Inflammatory macrophage treated with lipopolysaccharide for 1 hour (primary cell): ENCODE measurements at regions not wholly inside any gene's neighbourhood (a gene's known extent, or its start where the extent isn't known, plus 50 kb on each side); places are given as distances from the start of the nearest gene placed in this dataset.
"Not testable (repeated sequence)": the region's sequence is repeated elsewhere in the genome, so short reads cannot be mapped to it uniquely, and the experiment has no call there.

ENCODE experiments used
- DNase-seq, 2 donors: peaks; one replicate each; pipeline ENCODE4 v3.0.0-alpha.2; 2020 to 2022

- DNase-seq: no peak
These were observed 58.6 kb upstream of the CNTNAP2 start for GRCh38 chr7:146057958-146058357.

DNA sequence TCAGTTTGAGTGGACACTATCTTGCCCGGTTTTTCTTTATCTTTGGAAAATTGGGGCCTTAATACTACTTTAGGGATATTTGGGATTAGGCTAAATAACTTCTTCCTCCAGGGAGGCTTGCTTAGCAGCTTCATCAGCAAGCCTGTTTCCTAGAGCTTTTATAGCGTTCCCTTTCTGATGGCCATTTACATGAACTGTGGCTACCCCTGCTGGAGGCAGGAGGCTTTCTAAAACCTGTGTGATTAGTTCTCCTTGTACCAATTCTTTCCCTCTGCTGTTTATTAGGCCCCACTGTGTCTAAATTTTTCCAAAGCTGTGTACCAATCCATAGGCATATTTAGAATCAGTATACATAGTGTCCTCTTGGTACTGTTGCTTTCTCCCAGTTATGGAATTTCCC lies 61.7 kb upstream of the CNTNAP2 start:
- no peak for DNase-seq

GRCh38 chr7:146053492-146053891 lies 63.1 kb upstream of the CNTNAP2 start:
- DNase-seq: no peak

GRCh38 chr7:146043310-146043709 lies 73.3 kb upstream of the CNTNAP2 start:
- DNase-seq: not testable (repeated sequence)

GRCh38 chr7:146028251-146028750 lies 88.3 kb upstream of the CNTNAP2 start:
- DNase-seq: no peak

DNA sequence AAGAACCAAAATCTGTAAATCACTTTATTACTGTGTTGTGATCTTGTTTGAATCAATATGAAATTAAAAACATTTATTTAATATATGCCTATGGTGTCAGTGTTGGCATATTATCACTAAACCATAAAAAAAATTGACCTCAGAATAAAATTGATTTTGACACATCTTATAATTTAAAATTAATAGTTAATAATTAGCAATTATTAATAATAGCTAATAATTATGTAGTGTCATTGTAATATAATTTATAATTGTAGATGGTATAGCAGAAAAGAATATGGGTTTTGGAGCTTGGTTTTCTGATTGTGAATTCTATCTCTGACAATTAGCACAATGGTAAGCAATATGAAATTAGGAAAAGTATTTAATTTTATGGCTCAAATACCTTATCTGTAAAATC lies 89.4 kb upstream of the CNTNAP2 start:
- no peak for DNase-seq

GRCh38 chr7:146022776-146023175 lies 93.8 kb upstream of the CNTNAP2 start:
- DNase-seq: no peak

DNA sequence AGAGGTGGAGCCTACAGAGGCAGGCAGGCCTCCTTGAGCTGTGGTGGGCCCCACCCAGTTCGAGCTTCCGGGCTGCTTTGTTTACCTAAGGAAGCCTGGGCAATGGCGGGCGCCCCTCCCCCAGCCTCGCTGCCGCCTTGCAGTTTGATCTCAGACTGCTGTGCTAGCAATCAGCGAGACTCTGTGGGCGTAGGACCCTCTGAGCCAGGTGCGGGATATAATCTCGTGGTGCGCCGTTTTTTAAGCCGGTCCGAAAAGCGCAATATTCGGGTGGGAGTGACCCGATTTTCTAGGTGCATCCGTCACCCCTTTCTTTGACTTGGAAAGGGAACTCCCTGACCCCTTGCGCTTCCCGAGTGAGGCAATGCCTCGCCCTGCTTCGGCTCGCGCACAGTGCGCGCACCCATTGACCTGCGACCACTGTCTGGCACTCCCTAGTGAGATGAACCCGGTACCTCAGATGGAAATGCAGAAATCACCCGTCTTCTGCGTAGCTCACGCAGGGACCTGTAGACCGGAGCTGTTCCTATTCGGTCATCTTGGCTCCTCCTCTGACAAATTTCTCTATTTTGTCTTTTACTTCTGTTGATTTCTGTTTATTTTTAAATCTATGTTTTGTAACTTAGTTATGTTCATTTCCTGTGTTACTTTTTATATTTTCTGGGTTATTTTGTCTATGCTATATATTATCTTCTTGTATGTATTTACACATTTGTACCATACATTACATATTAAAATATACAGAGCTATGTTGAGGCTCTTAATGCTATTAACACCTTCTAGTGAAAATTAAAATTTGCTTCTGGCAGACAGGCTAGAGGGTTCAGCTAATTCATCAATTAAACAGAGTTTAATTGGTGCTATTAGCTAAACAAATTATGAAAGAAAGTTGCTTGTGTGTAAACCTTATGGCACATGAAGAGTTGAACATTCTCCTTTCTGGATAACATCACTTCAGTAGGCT lies 97.3 kb upstream of the CNTNAP2 start:
- DNase-seq: not testable (repeated sequence)

DNA sequence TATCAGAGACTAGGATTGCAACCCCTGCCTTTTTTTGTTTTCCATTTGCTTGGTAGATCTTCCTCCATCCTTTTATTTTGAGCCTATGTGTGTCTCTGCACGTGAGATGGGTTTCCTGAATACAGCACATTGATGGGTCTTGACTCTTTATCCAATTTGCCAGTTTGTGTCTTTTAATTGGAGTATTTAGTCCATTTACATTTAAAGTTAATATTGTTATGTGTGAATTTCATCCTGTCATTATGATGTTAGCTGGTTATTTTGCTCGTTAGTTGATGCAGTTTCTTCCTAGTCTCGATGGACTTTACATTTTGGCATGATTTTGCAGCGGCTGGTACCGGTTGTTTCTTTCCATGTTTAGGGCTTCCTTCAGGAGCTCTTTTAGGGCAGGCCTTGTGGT lies 99.2 kb upstream of the CNTNAP2 start:
- not testable (repeated sequence) for DNase-seq

DNA sequence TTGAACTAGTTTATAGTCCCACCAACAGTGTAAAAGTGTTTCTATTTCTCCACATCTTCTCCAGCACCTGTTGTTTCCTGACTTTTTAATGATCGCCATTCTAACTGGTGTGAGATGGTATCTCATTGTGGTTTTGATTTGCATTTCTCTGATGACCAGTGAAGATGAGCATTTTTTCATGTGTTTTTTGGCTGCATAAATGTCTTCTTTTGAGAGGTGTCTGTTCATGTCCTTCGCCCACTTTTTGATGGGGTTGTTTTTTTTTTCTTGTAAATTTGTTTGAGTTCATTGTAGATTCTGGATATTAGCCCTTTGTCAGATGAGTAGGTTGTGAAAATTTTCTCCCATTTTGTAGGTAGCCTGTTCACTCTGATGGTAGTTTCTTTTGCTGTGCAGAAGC lies 102.4 kb upstream of the CNTNAP2 start:
- not testable (repeated sequence) for DNase-seq

DNA sequence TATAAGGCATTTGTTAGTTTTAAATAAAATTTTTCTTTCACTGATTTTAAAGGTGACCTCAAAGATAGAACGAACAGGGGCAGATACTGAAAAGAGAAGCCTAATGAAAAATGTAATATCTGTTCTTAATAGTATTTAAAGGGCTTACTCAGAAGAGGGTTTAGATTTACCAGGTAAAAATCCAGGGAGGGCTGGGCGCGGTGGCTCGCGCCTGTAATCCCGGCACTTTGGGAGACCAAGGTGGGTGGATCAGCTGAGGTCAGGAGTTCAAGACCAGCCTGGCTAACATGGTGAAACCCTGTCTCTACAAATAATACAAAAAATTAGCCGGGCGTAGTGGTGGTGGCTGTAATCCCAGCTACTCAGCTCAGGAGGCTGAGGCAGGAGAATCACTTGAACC lies 108.3 kb upstream of the CNTNAP2 start:
- DNase-seq: no peak

GRCh38 chr7:146004805-146005204 lies 111.8 kb upstream of the CNTNAP2 start:
- DNase-seq: no peak

DNA sequence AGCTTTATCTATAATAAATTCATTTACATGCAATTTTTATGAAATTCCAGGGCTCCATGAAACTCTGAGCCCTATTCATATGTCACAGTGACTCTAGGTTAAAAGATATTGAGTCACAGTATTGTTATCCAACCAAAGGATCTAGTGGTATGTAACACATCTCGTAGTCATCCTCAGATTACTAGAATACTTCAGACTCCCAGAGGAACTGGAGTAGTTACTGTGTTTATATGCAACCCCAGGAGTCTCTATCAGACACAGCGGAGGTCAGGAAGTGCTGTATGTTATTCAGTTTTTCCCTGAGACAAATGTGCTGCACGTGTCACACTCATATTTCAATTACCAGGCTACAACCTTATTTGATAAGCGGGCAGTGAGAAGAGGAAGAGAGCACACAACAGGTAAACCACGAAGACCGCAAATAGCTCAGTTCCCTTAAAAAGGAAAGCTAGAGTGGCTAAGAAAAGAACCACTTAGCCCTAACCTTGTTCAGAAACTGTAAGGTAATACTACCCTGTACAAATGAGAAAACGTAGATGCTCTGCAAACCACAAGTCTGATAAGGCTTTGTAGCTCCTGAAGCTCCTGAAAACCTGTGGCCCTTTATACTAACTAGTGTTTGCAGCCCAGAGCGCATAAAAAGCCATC lies 114.0 kb upstream of the CNTNAP2 start:
- no peak for DNase-seq

DNA sequence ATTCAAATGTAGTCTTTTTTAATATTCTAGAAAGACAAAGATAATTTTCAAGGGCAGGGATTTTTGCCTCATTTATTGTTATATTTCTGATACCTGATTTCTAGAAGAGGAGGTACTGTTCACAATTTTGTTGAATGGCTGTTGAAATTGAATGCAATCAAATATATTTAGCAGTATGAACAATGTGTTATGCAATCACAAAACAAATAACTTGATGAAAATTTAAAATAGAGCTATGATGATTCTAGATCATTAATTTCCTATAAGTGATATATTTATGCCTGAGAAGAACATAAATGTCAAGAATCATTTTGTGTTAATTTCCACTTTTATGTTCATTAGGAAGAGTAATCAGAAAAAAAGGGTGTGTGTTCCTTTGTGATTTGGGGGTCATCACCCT lies 114.6 kb upstream of the CNTNAP2 start:
- no peak for DNase-seq

DNA sequence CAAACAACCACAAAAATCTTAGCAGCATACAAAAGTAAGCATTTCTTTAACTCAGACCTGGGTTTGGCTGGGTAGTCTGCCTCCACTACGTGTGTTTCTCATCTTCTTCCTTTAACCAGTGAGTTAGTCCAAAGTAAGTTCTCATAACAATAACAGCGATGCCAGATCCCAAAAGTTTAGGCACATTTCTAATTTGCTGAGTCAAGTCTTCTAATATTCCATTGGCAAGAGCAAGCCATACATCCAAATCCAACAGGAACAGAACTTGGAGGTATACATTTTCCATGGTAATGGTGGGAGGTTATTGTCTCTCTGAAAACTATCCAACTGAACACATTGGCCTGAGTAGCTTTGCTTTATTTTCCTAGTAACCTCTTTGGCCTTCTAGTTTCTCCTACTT lies 115.7 kb upstream of the CNTNAP2 start:
- DNase-seq: no peak

GRCh38 chr7:145989469-145989868 lies 127.1 kb upstream of the CNTNAP2 start:
- DNase-seq: no peak

- no peak for DNase-seq
These were observed 130.2 kb upstream of the CNTNAP2 start for GRCh38 chr7:145986248-145986874.

GRCh38 chr7:145978769-145979168 lies 137.8 kb upstream of the CNTNAP2 start:
- DNase-seq: no peak

GRCh38 chr7:145959981-145960380 lies 156.6 kb upstream of the CNTNAP2 start:
- no peak for DNase-seq

DNA sequence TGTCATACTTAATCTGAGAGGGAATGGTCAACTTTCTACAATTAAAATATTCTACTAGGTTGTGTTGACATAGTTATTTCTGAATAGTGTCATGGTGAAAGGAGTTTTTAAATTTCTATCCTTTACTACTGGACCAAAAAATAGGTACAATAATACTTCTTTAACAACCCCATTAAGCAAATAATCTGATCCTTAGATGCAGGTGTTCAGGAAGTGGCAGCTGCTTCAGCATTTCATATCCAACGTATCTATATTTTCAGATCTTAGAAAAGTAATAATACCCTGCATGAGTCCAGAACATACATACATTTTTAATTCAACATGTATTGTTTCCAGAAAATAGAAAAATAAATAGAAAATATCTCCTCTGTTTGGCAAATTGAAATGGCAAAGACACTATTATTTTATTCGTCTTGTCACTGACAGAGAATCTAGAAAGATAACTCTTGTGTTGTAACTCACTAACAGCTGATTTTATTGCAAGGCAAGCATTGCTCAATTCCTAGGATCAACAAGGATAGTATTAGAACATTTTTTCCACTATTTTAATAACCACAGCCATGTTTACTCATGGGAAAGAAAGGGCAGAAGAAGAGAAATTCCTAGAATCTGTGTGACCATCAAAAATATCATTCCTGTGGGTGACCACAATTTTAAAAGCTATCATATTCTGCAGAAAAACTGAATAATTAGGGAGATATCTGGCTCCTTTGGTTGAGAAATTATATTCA lies 159.3 kb upstream of the CNTNAP2 start:
- DNase-seq: no peak

- DNase-seq: no peak
These were observed 165.0 kb upstream of the CNTNAP2 start for GRCh38 chr7:145951566-145951965.

DNA sequence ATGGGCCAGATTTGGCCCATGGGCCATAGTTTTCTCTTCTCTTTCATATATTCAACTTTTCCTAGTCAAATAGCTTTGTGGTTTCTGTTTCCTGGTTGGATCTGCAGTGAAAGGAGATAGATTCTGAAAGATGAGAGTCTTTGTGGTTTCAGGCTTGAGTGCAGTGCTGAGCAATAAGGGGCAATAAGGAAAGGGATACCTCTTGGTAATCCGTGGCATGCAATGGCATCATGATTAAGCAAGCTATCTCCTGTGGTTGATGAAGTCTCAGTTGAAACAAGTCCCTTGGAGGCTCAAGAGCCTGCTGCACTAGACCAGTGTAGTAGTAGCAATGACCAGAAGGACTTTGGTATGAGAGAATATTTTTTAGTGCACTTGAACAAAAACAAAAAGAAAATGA lies 187.7 kb upstream of the CNTNAP2 start:
- no peak for DNase-seq

GRCh38 chr7:145919712-145920111 lies 196.9 kb upstream of the CNTNAP2 start:
- DNase-seq: no peak
